IgD-negative memory B cell (primary cell): ENCODE measurements at regions not wholly inside any gene's neighbourhood (a gene's known extent, or its start where the extent isn't known, plus 50 kb on each side); places are given as distances from the start of the nearest gene placed in this dataset.

Source experiments
- H3K27ac Mint-ChIP-seq, 3 donors: one replicate each; pipeline ENCODE4 v1.8.0; 2020 to 2022; ENCODE audit warnings: mild to moderate bottlenecking in 3 of 3, mixed read lengths in 3 of 3, moderate library complexity in 1 of 3
- H3K27me3 Mint-ChIP-seq: one replicate; pipeline ENCODE4 v1.8.0; 2021; ENCODE audit warnings: mixed read lengths
- H3K36me3 Mint-ChIP-seq: one replicate; pipeline ENCODE4 v1.8.0; 2020; ENCODE audit warnings: mild to moderate bottlenecking, mixed read lengths
- H3K4me1 Mint-ChIP-seq, 3 donors: one replicate each; pipeline ENCODE4 v1.8.0; 2020 to 2022; ENCODE audit warnings: mixed read lengths in 3 of 3, mild to moderate bottlenecking in 1 of 3
- H3K4me3 Mint-ChIP-seq, 4 donors: one replicate each; pipeline ENCODE4 v1.8.0; 2020 to 2022; ENCODE audit warnings: mild to moderate bottlenecking in 4 of 4, mixed read lengths in 4 of 4, moderate library complexity in 3 of 4
- H3K9me3 Mint-ChIP-seq, 3 donors: one replicate each; pipeline ENCODE4 v1.8.0; 2020 to 2021; ENCODE audit warnings: mixed read lengths in 3 of 3, mild to moderate bottlenecking in 1 of 3

DNA sequence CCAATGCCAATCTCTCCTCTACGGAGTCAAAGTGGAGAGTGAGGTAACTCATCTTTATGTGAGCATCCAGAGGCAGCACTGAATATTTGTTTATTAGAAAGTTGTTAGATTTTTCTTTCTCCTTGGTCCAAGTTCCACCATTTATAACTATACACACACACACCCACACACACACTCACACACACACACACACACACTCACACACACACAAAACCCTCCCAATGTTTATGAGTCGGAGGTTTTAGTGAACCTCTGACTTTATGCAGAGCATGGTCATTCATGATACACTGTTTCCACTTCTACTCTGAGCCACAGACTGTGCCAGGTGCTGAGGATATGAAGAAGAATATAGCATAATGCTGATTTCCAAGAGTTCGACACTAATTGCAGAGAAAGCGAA, 132.9 kb upstream of the CCDC68 start:
- Mint-ChIP-seq H3K9me3 (no peaks in the 10 kb centered on the region), H3K27ac (no peak overlapping the region), H3K36me3 (no peaks in the 10 kb centered on the region), H3K4me1 (peaks cover 25 to 35% (median 31%) of the 10 kb centered on the region in 3 donors), H3K4me3 (no peak overlapping the region), H3K27me3 (no peaks in the 10 kb centered on the region)

DNA sequence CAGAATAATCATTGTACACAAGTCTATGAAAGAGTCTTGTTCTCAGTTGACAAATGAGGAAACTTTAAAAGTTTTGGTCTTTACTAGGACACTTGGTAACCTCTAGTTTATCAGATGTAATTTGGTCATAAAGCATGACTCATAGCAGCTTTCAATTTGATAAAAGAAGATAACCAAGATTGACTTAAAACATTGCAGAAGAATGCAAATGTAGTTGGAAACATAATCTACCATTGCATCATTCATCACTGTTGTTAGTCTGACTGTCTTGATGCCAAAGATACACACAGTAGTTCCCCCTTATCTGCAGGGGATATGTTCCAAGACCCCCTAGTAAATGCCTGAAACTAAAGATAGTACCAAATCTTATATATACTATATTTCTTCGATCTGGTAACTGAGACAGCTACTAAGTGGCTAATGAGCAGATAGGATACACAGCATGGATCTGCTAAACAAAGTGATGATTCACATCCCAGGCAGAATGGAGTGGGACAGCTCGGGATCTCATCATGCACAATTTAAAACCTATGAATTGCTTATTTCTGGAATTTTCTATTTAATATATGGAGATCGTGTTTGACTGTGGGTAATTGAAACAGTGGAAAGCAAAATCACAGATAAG, 131.4 kb upstream of the CCDC68 start:
- H3K36me3 Mint-ChIP-seq, result no peaks in the 10 kb centered on the region
- no peaks in the 10 kb centered on the region for H3K27me3 Mint-ChIP-seq
- no peaks in the 10 kb centered on the region for H3K9me3 Mint-ChIP-seq
- peaks cover 19 to 35% (median 23%) of the 10 kb centered on the region in 3 donors for H3K4me1 Mint-ChIP-seq
- no peak overlapping the region for H3K27ac Mint-ChIP-seq
- H3K4me3 Mint-ChIP-seq, result no peak overlapping the region

DNA sequence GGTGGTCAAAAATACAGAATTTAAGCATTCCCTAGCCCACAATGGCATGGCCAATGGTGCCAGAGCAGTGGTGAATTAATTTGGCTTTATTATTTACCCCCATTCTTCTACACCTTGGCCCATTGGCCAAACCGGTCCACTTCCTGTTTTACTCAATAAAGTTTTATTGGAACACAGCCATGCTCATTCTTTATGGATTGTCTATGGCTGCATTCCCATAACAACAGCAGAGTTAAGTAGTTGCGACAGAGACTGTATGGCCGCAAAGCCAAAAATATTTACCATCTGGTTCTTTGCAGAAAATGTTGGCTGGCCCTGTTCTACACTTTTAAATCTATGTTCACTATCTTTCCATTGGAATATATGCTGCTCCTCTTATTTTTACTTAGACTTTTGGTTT, 130.3 kb upstream of the CCDC68 start:
- Mint-ChIP-seq H3K4me1 (peaks cover 17 to 28% (median 18%) of the 10 kb centered on the region in 3 donors), H3K4me3 (no peak overlapping the region), H3K27ac (peak overlapping the region in 2 of 3 donors; percentile 63 to 69), H3K36me3 (no peaks in the 10 kb centered on the region), H3K9me3 (no peaks in the 10 kb centered on the region), H3K27me3 (no peaks in the 10 kb centered on the region)

DNA sequence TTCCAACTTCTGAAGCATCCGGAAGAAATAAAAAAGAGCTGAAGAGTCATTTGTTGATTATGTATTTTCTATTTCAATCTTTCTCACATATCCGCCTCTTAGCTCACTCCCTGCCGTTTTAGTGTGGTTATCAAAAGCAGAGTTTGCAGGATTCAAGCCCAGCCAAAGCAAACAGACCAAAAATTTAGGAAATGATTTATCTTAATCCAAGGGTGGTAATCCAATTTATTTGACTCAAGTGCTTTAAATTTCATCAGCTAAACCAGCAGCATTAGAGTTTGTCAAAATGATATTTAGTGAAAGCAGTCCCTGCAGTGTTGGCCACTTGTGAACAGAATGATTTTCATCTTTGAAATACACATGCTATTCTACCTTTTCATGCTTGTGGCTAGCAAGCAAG, 129.3 kb upstream of the CCDC68 start:
- Mint-ChIP-seq H3K4me3 (no peak overlapping the region), H3K36me3 (no peaks in the 10 kb centered on the region), H3K9me3 (no peaks in the 10 kb centered on the region), H3K4me1 (peaks cover 14 to 18% (median 14%) of the 10 kb centered on the region in 3 donors), H3K27me3 (no peaks in the 10 kb centered on the region), H3K27ac (no peak overlapping the region)

DNA sequence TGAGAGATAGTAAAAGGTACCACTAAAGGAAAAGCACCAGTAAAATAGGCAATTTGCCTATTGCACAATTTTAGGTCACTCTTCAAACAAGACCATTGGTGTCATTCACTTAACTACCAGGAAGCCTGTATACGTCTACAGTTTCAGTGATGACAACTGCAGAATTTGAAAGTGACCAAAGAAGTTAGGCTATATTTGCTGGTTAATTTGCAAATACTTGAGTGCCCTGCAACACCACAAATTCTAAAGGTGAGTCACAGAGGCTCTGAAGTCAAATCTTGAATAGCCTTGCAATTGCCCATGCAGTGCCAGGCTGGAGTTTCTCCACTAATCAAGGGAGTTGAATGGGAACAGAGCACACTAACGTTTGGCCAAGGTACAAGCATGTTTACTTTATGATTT, 128.7 kb upstream of the CCDC68 start:
- no peak overlapping the region for H3K4me3 Mint-ChIP-seq
- peaks cover 8 to 13% (median 8%) of the 10 kb centered on the region in 3 donors for H3K4me1 Mint-ChIP-seq
- no peaks in the 10 kb centered on the region for H3K27me3 Mint-ChIP-seq
- H3K9me3 Mint-ChIP-seq, result no peaks in the 10 kb centered on the region
- no peaks in the 10 kb centered on the region for H3K36me3 Mint-ChIP-seq
- peak overlapping the region in 1 of 3 donors; percentile 25 for H3K27ac Mint-ChIP-seq

DNA sequence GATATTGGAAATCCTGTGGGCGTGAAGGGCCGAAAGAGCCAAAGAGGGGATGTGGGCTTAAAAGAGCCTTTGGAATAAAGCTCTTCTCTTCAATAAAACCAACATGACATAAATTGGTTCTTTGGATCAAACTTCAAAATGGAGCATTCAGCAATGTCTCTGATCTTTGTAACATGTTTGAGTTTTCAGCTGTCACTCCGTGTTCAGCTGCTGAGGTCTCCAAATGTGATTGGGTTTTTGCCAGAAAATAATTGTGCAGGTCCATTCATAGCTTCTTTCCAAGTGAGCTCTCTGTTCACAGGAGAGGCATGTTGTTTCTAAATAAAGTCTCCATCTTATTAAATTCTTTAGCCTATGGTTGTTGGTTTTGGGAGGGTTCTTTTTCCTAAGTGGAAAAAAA, 127.6 kb upstream of the CCDC68 start:
- H3K27ac Mint-ChIP-seq, result no peak overlapping the region
- peaks cover 5 to 14% (median 6%) of the 10 kb centered on the region in 3 donors for H3K4me1 Mint-ChIP-seq
- no peaks in the 10 kb centered on the region for H3K9me3 Mint-ChIP-seq
- H3K36me3 Mint-ChIP-seq, result no peaks in the 10 kb centered on the region
- H3K4me3 Mint-ChIP-seq, result peak overlapping the region in 1 of 4 donors; percentile 14
- H3K27me3 Mint-ChIP-seq, result no peaks in the 10 kb centered on the region

DNA sequence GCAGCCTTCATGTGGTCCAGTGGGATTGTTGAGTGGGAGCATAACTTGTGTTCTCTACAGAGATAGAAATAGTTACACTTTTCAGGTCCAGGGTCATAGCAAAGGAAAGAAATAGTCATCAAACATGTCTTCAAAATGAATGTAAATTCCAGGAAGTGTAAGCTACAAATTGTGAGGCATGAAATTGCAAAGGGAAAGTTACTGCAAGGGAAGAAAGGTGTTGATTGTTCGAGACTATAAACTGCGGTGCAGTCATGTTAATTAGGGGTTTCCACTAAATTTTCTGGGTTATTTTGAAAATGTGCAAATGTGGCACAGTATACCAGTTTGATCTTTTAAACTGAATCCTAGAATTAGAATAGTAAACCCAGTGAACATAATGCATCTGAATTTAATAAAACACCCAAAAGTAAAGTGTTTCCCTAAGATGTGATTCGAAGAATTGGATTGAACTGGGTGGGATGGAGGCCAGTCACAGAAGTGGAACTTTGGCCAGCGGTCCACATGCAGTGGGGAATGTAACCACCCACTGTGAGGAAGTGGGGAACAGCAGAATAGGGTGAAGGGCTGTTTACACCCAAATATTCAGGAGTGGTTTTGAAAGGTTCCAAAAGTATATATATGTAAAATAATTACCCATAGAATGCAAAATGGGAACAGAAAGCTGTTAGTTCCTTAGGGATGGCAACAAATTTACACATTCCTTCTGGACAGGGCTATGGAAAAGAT, 126.5 kb upstream of the CCDC68 start:
- Mint-ChIP-seq H3K9me3 (no peaks in the 10 kb centered on the region), H3K4me3 (peak overlapping the region in 1 of 4 donors; percentile 9), H3K4me1 (peaks cover 5 to 16% (median 6%) of the 10 kb centered on the region in 3 donors), H3K27ac (no peak overlapping the region), H3K27me3 (no peaks in the 10 kb centered on the region), H3K36me3 (no peaks in the 10 kb centered on the region)

DNA sequence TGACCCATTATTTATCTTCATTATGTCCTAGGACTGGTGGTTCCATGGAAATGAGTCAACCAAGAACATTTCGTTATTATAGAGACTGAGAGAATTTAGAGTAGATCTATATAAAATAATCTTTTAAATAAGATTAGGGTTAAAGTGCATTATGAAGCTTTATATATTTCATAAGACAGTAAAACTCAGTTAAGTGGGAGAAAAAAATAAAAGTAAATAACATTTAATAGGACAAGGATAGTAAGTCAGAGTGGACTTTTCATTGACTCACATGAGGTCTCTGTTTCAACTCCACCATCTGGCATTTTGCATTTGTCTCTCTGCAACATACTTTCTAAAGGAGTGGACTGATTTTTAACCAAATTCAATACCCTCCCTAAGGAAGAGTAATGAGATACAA, 125.3 kb upstream of the CCDC68 start:
- Mint-ChIP-seq H3K4me3 (no peak overlapping the region), H3K4me1 (peaks cover 4 to 16% (median 6%) of the 10 kb centered on the region in 3 donors), H3K36me3 (no peaks in the 10 kb centered on the region), H3K9me3 (no peaks in the 10 kb centered on the region), H3K27me3 (no peaks in the 10 kb centered on the region), H3K27ac (no peak overlapping the region)

DNA sequence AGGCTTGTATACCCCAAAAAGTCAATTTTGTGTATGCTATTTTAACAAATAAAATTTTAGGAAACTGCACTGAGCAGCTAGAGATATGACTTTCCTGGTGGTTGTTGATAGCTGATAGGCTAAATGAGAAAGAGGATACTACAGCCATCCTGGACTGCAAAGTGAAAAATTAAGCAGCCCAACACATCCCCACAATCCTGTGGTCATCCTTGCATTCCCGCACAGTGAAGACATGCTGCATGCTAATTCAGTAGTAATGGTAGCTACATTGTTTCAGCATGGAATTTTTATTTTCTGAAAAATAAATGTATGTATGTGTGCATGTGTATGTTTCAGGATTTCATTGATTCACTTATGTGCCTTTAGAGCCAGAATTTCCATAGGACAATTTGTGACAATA, 124.2 kb upstream of the CCDC68 start:
- Mint-ChIP-seq H3K4me3 (no peak overlapping the region), H3K36me3 (no peaks in the 10 kb centered on the region)

DNA sequence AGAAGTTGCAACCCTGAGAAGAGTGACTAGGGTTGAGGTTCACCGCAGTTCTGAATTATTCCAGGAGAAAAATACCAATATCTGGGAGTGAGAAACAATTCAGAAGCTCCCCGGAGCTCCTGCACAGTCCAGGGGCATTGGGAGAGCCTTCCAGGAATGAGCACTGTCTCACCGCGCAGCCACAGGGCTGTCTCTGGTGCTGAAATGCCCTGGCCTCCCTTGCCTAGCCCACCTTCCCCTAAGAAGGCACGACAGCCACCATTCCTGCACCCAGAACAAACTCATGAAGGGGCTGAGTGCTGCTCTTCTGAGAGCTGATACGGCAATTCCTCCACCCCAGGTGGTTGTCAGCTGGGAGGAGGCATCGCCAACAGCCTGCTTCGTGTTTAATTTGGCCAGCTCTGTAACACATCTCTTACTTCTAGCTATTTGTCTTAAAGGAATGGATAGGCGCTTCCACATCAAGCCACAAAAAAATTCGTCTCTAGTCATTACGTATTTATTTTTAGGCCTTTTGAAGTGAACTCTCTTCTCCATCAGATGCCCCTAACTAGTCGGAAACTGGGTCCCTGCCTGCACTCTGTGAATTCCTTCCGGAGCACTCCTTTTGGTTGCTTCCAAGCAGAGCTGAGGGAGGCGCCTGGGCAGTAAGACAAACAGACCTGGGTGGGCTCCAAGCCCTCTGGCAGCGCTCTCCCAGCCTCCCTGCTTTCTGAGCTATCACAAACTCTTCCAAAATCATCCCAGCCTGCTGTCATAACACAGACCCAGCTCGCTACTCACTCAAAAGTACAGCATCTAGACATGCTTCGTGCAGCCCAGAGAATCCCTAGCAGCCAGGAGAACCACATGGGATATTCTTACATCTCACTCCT, 120.5 kb upstream of the CCDC68 start:
- no peak overlapping the region for H3K27ac Mint-ChIP-seq
- no peak overlapping the region for H3K4me3 Mint-ChIP-seq
- H3K9me3 Mint-ChIP-seq, result no peaks in the 10 kb centered on the region
- peaks cover 0 to 5% (median 0%) of the 10 kb centered on the region in 3 donors for H3K4me1 Mint-ChIP-seq
- no peaks in the 10 kb centered on the region for H3K36me3 Mint-ChIP-seq
- H3K27me3 Mint-ChIP-seq, result no peaks in the 10 kb centered on the region

More for the DNA sequence above, 124.2 kb upstream of the CCDC68 start:
- Mint-ChIP-seq H3K4me1 (peaks cover 4 to 16% (median 5%) of the 10 kb centered on the region in 3 donors), H3K27me3 (no peaks in the 10 kb centered on the region), H3K27ac (no peak overlapping the region), H3K9me3 (no peaks in the 10 kb centered on the region)

DNA sequence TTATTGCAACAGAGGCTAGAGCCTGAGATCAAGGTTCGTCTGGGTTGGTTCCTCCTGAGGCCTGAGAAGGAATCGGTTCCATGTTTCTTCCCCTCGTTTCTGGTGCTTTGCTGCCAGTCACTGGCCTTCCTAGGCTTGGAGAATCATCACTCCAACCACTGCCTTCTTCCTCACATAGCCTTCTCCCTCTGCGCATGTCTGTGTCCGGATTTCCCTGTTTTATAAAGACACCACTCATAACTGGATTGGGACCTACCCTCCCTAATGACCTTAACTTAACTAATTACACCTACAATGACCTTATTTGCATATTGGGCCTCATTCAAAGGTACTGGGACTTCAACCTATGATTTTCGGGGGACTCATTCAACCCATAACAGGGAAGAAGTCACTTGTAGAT, 119.8 kb upstream of the CCDC68 start:
- H3K4me1 Mint-ChIP-seq, result peaks cover 0 to 5% (median 0%) of the 10 kb centered on the region in 3 donors
- H3K36me3 Mint-ChIP-seq, result no peaks in the 10 kb centered on the region
- H3K27ac Mint-ChIP-seq, result no peak overlapping the region
- no peaks in the 10 kb centered on the region for H3K27me3 Mint-ChIP-seq
- peaks cover 0 to under 1% (median 0%) of the 10 kb centered on the region in 3 donors for H3K9me3 Mint-ChIP-seq
- H3K4me3 Mint-ChIP-seq, result no peak overlapping the region

DNA sequence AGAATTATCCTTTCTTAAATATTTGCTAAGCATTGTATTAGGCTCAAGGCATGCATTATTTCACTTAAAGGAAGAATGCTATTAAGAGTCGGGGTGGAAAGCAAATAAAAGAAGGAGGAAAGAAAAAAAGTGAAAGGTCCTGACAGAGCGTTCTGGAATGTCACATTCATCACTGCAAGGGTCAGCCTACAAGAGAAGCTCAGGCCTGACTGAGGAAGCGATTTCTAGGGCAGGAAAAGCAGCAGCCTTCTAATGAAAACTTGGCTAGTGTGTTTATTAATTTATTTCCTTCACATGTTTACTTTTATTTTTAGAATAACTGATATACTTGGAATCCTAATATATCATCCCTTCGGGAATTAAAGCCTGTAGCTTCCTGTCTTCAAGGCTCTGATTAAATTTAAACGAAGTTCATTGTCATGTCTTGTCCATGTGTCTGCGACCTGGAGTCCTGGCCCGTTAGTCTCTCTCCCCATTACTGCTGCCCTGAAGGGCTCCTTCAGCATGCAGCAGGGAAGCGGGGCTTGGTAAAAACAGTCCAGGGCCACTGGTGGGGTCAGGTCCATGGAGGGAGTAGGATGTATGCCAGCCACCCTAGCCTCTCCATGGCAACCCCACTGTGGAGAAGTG, 119.2 kb upstream of the CCDC68 start:
- peaks cover 0 to 2% (median 0%) of the 10 kb centered on the region in 3 donors for H3K9me3 Mint-ChIP-seq
- no peaks in the 10 kb centered on the region for H3K36me3 Mint-ChIP-seq
- H3K27ac Mint-ChIP-seq, result no peak overlapping the region
- H3K4me1 Mint-ChIP-seq, result peaks cover 0 to 5% (median 0%) of the 10 kb centered on the region in 3 donors
- no peak overlapping the region for H3K4me3 Mint-ChIP-seq
- H3K27me3 Mint-ChIP-seq, result no peaks in the 10 kb centered on the region

DNA sequence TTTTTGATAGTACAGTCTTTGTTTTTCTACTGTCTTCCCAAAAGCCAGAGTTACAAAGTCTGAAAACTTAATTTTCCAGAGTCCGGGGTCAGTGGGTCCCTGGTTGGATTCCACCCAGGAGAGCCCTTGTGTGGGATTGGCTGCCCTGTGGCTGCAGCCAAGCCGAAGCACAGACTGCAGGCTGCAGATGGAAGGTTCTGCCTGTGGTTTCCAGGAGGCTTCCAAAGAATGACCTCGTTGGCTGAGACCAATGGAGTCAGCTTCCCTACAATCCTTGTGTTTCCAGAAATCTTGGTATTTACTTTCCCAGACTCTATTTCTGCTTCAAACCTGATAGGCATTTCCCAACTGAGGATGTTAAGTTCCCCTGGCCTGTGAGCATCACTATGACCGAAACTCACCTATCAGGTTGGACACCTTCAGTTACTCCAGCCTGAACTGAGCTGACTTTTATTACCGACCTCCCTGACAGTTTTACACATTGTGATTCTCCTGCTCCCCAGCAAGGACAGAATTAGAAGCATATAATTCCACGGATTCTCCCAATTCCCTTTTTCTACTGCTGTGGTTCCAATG, 117.5 kb upstream of the CCDC68 start:
- Mint-ChIP-seq H3K36me3 (no peaks in the 10 kb centered on the region), H3K4me1 (peaks cover 0 to 6% (median 0%) of the 10 kb centered on the region in 3 donors), H3K9me3 (peaks cover 0 to 2% (median 0%) of the 10 kb centered on the region in 3 donors), H3K4me3 (no peak overlapping the region), H3K27ac (no peak overlapping the region), H3K27me3 (no peaks in the 10 kb centered on the region)

DNA sequence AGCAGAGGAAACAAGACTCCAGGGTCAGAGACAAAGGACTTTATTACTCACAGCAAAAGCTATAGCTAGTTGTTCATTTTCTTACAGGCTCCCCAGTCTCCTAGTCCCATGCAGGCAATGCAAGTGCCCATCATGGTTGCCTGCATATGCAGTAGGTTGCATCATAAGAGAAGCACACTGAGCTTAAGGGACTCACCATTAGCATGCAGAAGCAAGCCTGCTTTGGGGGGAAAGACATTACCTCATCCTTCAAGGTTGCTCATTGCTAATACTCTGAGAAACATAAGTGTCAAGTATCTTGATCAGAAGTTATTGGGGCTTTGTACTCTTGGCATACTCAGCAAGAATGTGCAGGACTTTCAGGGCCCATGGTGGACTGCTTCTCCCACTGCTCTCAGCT, 114.6 kb upstream of the CCDC68 start:
- Mint-ChIP-seq H3K9me3 (peaks cover 0 to 2% (median 0%) of the 10 kb centered on the region in 3 donors), H3K4me3 (no peak overlapping the region), H3K4me1 (peaks cover 19 to 33% (median 23%) of the 10 kb centered on the region in 3 donors), H3K27me3 (peaks cover 2% of the 10 kb centered on the region), H3K27ac (no peak overlapping the region), H3K36me3 (peaks cover 2% of the 10 kb centered on the region)
